ENCODE measurements at regions not wholly inside any gene's neighbourhood (a gene's known extent, or its start where the extent isn't known, plus 50 kb on each side); places are given as distances from the start of the nearest gene placed in this dataset.

GRCh38 chr14:43764433-43764832 lies 742.6 kb downstream of the FSCB start:
- BruUV-seq (replicated peaks), result no TSS peak
- Histone ChIP-seq H3K27ac (ENCODE audit: low read depth, low read length, poor library complexity, severe bottlenecking) (no peak overlapping the region), H3K9me3 (ENCODE audit: low read depth, low read length, poor library complexity, severe bottlenecking) (no peaks in the 10 kb centered on the region), H3K4me3 (ENCODE audit: low read depth, low read length, poor library complexity, severe bottlenecking) (no peak overlapping the region), H3K4me1 (ENCODE audit: insufficient read depth, low read length, poor library complexity, severe bottlenecking) (peaks cover 4% of the 10 kb centered on the region), H3K27me3 (replicated peaks; ENCODE audit: insufficient read depth, low read depth, low read length, poor library complexity) (no peaks in the 10 kb centered on the region), H3K36me3 (ENCODE audit: insufficient read depth, low read length, poor library complexity, severe bottlenecking) (no peaks in the 10 kb centered on the region)
- intact Hi-C loops (cut with micrococcal nuclease; ENCODE audit: unreplicated experiment), result no loop called here
- no peak for TF ChIP-seq CTCF (conservative IDR thresholded peaks at IDR 0.05; ENCODE audit: low read depth, low read length)
- no peak for TF ChIP-seq EZH2 (IDR thresholded peaks at IDR 0.05; ENCODE audit: borderline replicate concordance, low read depth, low read length, poor library complexity, severe bottlenecking)
- no peak for DNase-seq (ENCODE audit: low spot score)
- ChIA-PET POLR2A (ENCODE audit: low non-redundant PET) (no interaction called here), CTCF (no interaction called here)

GRCh38 chr14:43755707-43756106 lies 751.4 kb downstream of the FSCB start:
- intact Hi-C loops (cut with micrococcal nuclease; ENCODE audit: unreplicated experiment), result no loop called here
- H3K4me1 ChIP-seq (ENCODE audit: insufficient read depth, low read length, poor library complexity, severe bottlenecking), result no peaks in the 10 kb centered on the region
- H3K27me3 ChIP-seq (replicated peaks; ENCODE audit: insufficient read depth, low read depth, low read length, poor library complexity), result no peaks in the 10 kb centered on the region
- no TSS peak for BruUV-seq (replicated peaks)
- CTCF ChIA-PET, result no interaction called here
- TF ChIP-seq CTCF (conservative IDR thresholded peaks at IDR 0.05; ENCODE audit: low read depth, low read length), result no peak
- no peak for TF ChIP-seq EZH2 (IDR thresholded peaks at IDR 0.05; ENCODE audit: borderline replicate concordance, low read depth, low read length, poor library complexity, severe bottlenecking)
- no peak overlapping the region for H3K27ac ChIP-seq (ENCODE audit: low read depth, low read length, poor library complexity, severe bottlenecking)
- H3K9me3 ChIP-seq (ENCODE audit: low read depth, low read length, poor library complexity, severe bottlenecking), result no peaks in the 10 kb centered on the region
- POLR2A ChIA-PET (ENCODE audit: low non-redundant PET), result no interaction called here
- H3K4me3 ChIP-seq (ENCODE audit: low read depth, low read length, poor library complexity, severe bottlenecking), result no peak overlapping the region
- no peaks in the 10 kb centered on the region for H3K36me3 ChIP-seq (ENCODE audit: insufficient read depth, low read length, poor library complexity, severe bottlenecking)
- DNase-seq (ENCODE audit: low spot score), result no peak

- ChIA-PET CTCF (no interaction called here), POLR2A (ENCODE audit: low non-redundant PET) (no interaction called here)
- BruUV-seq (replicated peaks), result no TSS peak
- no peak overlapping the region for H3K4me3 ChIP-seq (ENCODE audit: low read depth, low read length, poor library complexity, severe bottlenecking)
- intact Hi-C loops (cut with micrococcal nuclease; ENCODE audit: unreplicated experiment), result no loop called here
- no peaks in the 10 kb centered on the region for H3K36me3 ChIP-seq (ENCODE audit: insufficient read depth, low read length, poor library complexity, severe bottlenecking)
- no peak overlapping the region for H3K27ac ChIP-seq (ENCODE audit: low read depth, low read length, poor library complexity, severe bottlenecking)
- no peaks in the 10 kb centered on the region for H3K27me3 ChIP-seq (replicated peaks; ENCODE audit: insufficient read depth, low read depth, low read length, poor library complexity)
- H3K4me1 ChIP-seq (ENCODE audit: insufficient read depth, low read length, poor library complexity, severe bottlenecking), result no peaks in the 10 kb centered on the region
- no peak for TF ChIP-seq EZH2 (IDR thresholded peaks at IDR 0.05; ENCODE audit: borderline replicate concordance, low read depth, low read length, poor library complexity, severe bottlenecking)
- no peak for TF ChIP-seq CTCF (conservative IDR thresholded peaks at IDR 0.05; ENCODE audit: low read depth, low read length)
- H3K9me3 ChIP-seq (ENCODE audit: low read depth, low read length, poor library complexity, severe bottlenecking), result no peaks in the 10 kb centered on the region
- DNase-seq (ENCODE audit: low spot score), result no peak
Observed at GRCh38 chr14:43754838-43755237, 752.2 kb downstream of the FSCB start.
